IMR-90 (cell line): ENCODE measurements at regions not wholly inside any gene's neighbourhood (a gene's known extent, or its start where the extent isn't known, plus 50 kb on each side); places are given as distances from the start of the nearest gene placed in this dataset.

ENCODE experiments used
- CHD1 ChIP-seq: IDR thresholded peaks from 2 replicates; pipeline ENCODE4 v1.6.1; 2012; ENCODE audit warnings: low read depth, low read length, improper control_type of control experiment
- FOS ChIP-seq: fragments of 150-350 bp; IDR thresholded peaks from 2 replicates; pipeline ENCODE4 v1.6.1; 2016; ENCODE audit warnings: low read depth, low read length
- MAFK ChIP-seq: IDR thresholded peaks from 2 replicates; pipeline ENCODE4 v1.6.1; 2012; ENCODE audit warnings: low read depth, low read length, improper control_type of control experiment
- MAZ ChIP-seq: IDR thresholded peaks from 2 replicates; pipeline ENCODE4 v1.6.1; 2012; ENCODE audit warnings: low read depth, mild to moderate bottlenecking, low read length, improper control_type of control experiment, moderate library complexity, borderline replicate concordance
- MXI1 ChIP-seq: IDR thresholded peaks from 2 replicates; pipeline ENCODE4 v1.6.1; 2012; ENCODE audit warnings: low read depth, mild to moderate bottlenecking, low read length, moderate library complexity, borderline replicate concordance
- POLR2A ChIP-seq: IDR thresholded peaks from 2 replicates; pipeline ENCODE4 v1.6.1; 2012; ENCODE audit warnings: mild to moderate bottlenecking, low read depth, low read length
- RAD21 ChIP-seq: IDR thresholded peaks from 2 replicates; pipeline ENCODE4 v1.6.1; 2012; ENCODE audit warnings: low read length, improper control_type of control experiment
- RFX5 ChIP-seq: IDR thresholded peaks from 2 replicates; pipeline ENCODE4 v1.8.0; 2012; ENCODE audit warnings: low read depth, mild to moderate bottlenecking, low read length, moderate library complexity
- TF ChIP-seq, protein P1 (sequence below): conservative IDR thresholded peaks from 2 replicates; pipeline ENCODE4 v1.5.1; 2012; ENCODE audit warnings: mild to moderate bottlenecking, low read depth, low read length, improper control_type of control experiment
- TF ChIP-seq, protein P2 (sequence below): fragments of 150-350 bp; IDR thresholded peaks from 2 replicates; pipeline ENCODE4 v1.6.1; 2017; ENCODE audit warnings: mild to moderate bottlenecking, antibody characterized with exemption, low read length, low read depth

DNA sequence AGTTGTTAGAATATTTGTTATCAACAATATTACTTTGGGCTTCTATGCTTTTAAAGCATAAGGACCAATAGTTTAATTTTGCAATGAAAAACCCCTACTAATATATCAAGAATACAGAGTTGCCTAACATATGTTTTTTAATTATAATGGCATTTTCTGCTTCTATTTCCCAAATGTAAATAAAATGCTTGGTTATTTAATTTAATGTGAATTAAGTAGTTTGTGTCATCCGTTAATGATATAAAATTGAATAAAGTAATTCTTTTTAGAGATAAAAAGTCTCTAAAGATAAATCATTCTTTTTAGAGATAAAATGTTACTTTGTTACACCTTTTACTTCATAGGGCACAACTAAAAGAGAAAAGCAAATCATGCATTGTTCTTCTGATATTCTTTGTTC is 583.7 kb upstream of the ADGRL2 start:
- TF ChIP-seq, protein P1, sequence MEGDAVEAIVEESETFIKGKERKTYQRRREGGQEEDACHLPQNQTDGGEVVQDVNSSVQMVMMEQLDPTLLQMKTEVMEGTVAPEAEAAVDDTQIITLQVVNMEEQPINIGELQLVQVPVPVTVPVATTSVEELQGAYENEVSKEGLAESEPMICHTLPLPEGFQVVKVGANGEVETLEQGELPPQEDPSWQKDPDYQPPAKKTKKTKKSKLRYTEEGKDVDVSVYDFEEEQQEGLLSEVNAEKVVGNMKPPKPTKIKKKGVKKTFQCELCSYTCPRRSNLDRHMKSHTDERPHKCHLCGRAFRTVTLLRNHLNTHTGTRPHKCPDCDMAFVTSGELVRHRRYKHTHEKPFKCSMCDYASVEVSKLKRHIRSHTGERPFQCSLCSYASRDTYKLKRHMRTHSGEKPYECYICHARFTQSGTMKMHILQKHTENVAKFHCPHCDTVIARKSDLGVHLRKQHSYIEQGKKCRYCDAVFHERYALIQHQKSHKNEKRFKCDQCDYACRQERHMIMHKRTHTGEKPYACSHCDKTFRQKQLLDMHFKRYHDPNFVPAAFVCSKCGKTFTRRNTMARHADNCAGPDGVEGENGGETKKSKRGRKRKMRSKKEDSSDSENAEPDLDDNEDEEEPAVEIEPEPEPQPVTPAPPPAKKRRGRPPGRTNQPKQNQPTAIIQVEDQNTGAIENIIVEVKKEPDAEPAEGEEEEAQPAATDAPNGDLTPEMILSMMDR, result no peak
- TF ChIP-seq MAFK, result no peak
- no peak for TF ChIP-seq POLR2A
- no peak for TF ChIP-seq MXI1
- TF ChIP-seq, protein P2, sequence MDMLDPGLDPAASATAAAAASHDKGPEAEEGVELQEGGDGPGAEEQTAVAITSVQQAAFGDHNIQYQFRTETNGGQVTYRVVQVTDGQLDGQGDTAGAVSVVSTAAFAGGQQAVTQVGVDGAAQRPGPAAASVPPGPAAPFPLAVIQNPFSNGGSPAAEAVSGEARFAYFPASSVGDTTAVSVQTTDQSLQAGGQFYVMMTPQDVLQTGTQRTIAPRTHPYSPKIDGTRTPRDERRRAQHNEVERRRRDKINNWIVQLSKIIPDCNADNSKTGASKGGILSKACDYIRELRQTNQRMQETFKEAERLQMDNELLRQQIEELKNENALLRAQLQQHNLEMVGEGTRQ, result no peak
- TF ChIP-seq RAD21, result no peak
- TF ChIP-seq FOS, result no peak
- no peak for TF ChIP-seq RFX5
- no peak for TF ChIP-seq CHD1
- no peak for TF ChIP-seq MAZ
